GM23338 (cell line): ENCODE measurements at regions not wholly inside any gene's neighbourhood (a gene's known extent, or its start where the extent isn't known, plus 50 kb on each side); places are given as distances from the start of the nearest gene placed in this dataset.

ENCODE experiments used
- ATAC-seq: fragments of 200-7000 bp; cut with Tn5 transposase; 3 replicates; pipeline ENCODE4 v1.9.1; 2020
- DNase-seq: peaks from one replicate; pipeline ENCODE4 v3.0.0-alpha.2; 2015; ENCODE audit warnings: low spot score
- H2AFZ ChIP-seq: fragments of 200-600 bp; sonication (generic); 2 replicates; pipeline ENCODE4 v1.8.0; 2016; ENCODE audit warnings: antibody characterized with exemption, mild to moderate bottlenecking, moderate library complexity
- H3F3A ChIP-seq: fragments of 200-600 bp; sonication (generic); replicated peaks from 2 replicates; pipeline ENCODE4 v1.8.0; 2017; ENCODE audit warnings: antibody characterized with exemption, mixed run types, low read depth
- H3K27ac ChIP-seq: fragments of 200-600 bp; sonication (generic); 2 replicates; pipeline ENCODE4 v1.6.1; 2016; ENCODE audit warnings: low read depth
- H3K27me3 ChIP-seq: fragments of 200-600 bp; sonication (generic); 2 replicates; pipeline ENCODE4 v1.8.0; 2016; ENCODE audit warnings: mild to moderate bottlenecking, mixed run types, moderate library complexity; ENCODE audit not compliant: insufficient read depth
- H3K36me3 ChIP-seq: fragments of 200-600 bp; sonication (generic); 2 replicates; pipeline ENCODE4 v1.8.0; 2016; ENCODE audit warnings: mild to moderate bottlenecking; ENCODE audit not compliant: insufficient read depth
- H3K4me1 ChIP-seq: fragments of 200-600 bp; sonication (generic); 2 replicates; pipeline ENCODE4 v1.8.0; 2016; ENCODE audit warnings: mild to moderate bottlenecking, moderate library complexity; ENCODE audit not compliant: insufficient read depth
- H3K4me2 ChIP-seq: fragments of 200-600 bp; sonication (generic); 2 replicates; pipeline ENCODE4 v1.7.1; 2017; ENCODE audit warnings: mixed run types
- H3K4me3 ChIP-seq: fragments of 200-600 bp; sonication (generic); 2 replicates; pipeline ENCODE4 v1.6.1; 2016; ENCODE audit warnings: mixed run types
- H3K79me2 ChIP-seq: fragments of 200-600 bp; sonication (generic); replicated peaks from 2 replicates; pipeline ENCODE4 v1.8.0; 2017; ENCODE audit warnings: mild to moderate bottlenecking; ENCODE audit not compliant: insufficient read depth
- H3K9me2 ChIP-seq: fragments of 200-600 bp; sonication (generic); 2 replicates; pipeline ENCODE4 v1.8.0; 2017; ENCODE audit not compliant: insufficient read depth
- H4K20me1 ChIP-seq: fragments of 200-600 bp; sonication (generic); replicated peaks from 2 replicates; pipeline ENCODE4 v1.8.0; 2017; ENCODE audit warnings: mild to moderate bottlenecking; ENCODE audit not compliant: insufficient read depth
- H3K27ac Mint-ChIP-seq: 2 replicates; pipeline ENCODE4 v1.8.0; 2020; ENCODE audit warnings: inconsistent platforms, mild to moderate bottlenecking, moderate library complexity, mixed read lengths
- H3K27me3 Mint-ChIP-seq: 3 replicates; pipeline ENCODE4 v1.8.0; 2022; ENCODE audit warnings: low read depth, mild to moderate bottlenecking, moderate library complexity, mixed read lengths, inconsistent platforms; ENCODE audit not compliant: insufficient read depth, poor library complexity
- H3K36me3 Mint-ChIP-seq: 3 replicates; pipeline ENCODE4 v1.8.0; 2021; ENCODE audit warnings: low read depth, mild to moderate bottlenecking, inconsistent platforms, moderate library complexity, mixed read lengths
- H3K4me1 Mint-ChIP-seq: 3 replicates; pipeline ENCODE4 v1.8.0; 2020; ENCODE audit warnings: mild to moderate bottlenecking, inconsistent platforms, mixed read lengths
- H3K4me3 Mint-ChIP-seq: 3 replicates; pipeline ENCODE4 v1.8.0; 2021; ENCODE audit warnings: moderate library complexity, mild to moderate bottlenecking, inconsistent platforms, mixed read lengths
- H3K9me3 Mint-ChIP-seq: 3 replicates; pipeline ENCODE4 v1.8.0; 2020; ENCODE audit warnings: moderate library complexity, mild to moderate bottlenecking, inconsistent platforms, mixed read lengths
- CREB1 ChIP-seq: fragments of 250-450 bp; sonication (Bioruptor Pico); IDR thresholded peaks from 2 replicates; pipeline ENCODE4 v1.5.0; 2020; ENCODE audit warnings: low read depth, mild to moderate bottlenecking, moderate library complexity
- EZH2 ChIP-seq: fragments of 200-600 bp; sonication (generic); IDR thresholded peaks from one replicate; pipeline ENCODE4 v1.8.0; 2017; ENCODE audit warnings: antibody characterized with exemption, mild to moderate bottlenecking, low read depth; ENCODE audit not compliant: unreplicated experiment
- EZH2phosphoT487 ChIP-seq: fragments of 200-600 bp; sonication (generic); IDR thresholded peaks from one replicate; pipeline ENCODE4 v1.8.1; 2018; ENCODE audit warnings: antibody characterized with exemption; ENCODE audit not compliant: unreplicated experiment
- JUNB ChIP-seq: IDR thresholded peaks from one replicate; pipeline ENCODE4 v1.6.1; 2016; ENCODE audit warnings: antibody characterized with exemption; ENCODE audit not compliant: unreplicated experiment
- NANOG ChIP-seq: IDR thresholded peaks from 2 replicates; pipeline ENCODE4 v1.6.1; 2016; ENCODE audit warnings: antibody characterized with exemption, borderline replicate concordance
- POLR2AphosphoS5 ChIP-seq: IDR thresholded peaks from 2 replicates; pipeline ENCODE4 v1.6.1; 2016; ENCODE audit warnings: antibody characterized with exemption, low read depth
- STAT1 ChIP-seq: IDR thresholded peaks from one replicate; pipeline ENCODE4 v1.6.1; 2016; ENCODE audit warnings: antibody characterized with exemption; ENCODE audit not compliant: unreplicated experiment
- ZNF114 ChIP-seq: fragments of 250-450 bp; sonication (Bioruptor Pico); IDR thresholded peaks from 2 replicates; pipeline ENCODE4 v1.5.0; 2020; ENCODE audit warnings: mild to moderate bottlenecking, moderate library complexity
- ZNF331 ChIP-seq: fragments of 250-450 bp; sonication (Bioruptor Pico); IDR thresholded peaks from 2 replicates; pipeline ENCODE4 v1.5.0; 2020; ENCODE audit warnings: low read depth, mild to moderate bottlenecking, moderate library complexity
- TF ChIP-seq, protein P1 (sequence below), 2 experiments: fragments of 200-600 bp in 1 of 2; sonication (generic) in 1 of 2; conservative IDR thresholded peaks; 2 replicates each; pipeline versions ENCODE4 v1.5.1 to v1.6.1; 2016 to 2017; ENCODE audit warnings: antibody characterized with exemption in 2 of 2, low read depth in 2 of 2, mild to moderate bottlenecking in 2 of 2, moderate library complexity in 1 of 2
- TF ChIP-seq, protein P2 (sequence below): IDR thresholded peaks from 2 replicates; pipeline ENCODE4 v1.6.1; 2016; ENCODE audit warnings: antibody characterized with exemption
- TF ChIP-seq, protein P3 (sequence below): IDR thresholded peaks from one replicate; pipeline ENCODE4 v1.6.1; 2018; ENCODE audit warnings: antibody characterized with exemption; ENCODE audit not compliant: unreplicated experiment

DNA sequence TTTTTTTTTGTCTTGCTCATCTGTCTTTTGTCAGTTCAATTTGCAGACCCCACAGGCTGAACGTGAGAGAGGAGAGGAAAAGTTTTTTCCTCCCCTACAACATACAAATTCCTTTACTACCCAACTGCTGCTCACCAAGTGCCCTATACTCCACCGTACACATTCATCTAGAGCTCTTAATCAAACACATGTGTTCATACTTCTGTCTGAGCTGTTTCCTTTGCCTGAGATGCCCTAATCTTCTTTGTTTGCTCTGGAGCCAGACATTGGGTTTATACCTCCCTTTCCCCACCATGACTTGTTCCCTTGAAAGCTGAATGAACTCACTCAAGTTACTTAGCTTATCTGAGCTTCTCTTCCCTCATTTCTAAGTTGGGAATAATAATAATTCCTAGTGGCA, 122.7 kb upstream of the RASGRP1 start (continued):
- TF ChIP-seq, protein P1, sequence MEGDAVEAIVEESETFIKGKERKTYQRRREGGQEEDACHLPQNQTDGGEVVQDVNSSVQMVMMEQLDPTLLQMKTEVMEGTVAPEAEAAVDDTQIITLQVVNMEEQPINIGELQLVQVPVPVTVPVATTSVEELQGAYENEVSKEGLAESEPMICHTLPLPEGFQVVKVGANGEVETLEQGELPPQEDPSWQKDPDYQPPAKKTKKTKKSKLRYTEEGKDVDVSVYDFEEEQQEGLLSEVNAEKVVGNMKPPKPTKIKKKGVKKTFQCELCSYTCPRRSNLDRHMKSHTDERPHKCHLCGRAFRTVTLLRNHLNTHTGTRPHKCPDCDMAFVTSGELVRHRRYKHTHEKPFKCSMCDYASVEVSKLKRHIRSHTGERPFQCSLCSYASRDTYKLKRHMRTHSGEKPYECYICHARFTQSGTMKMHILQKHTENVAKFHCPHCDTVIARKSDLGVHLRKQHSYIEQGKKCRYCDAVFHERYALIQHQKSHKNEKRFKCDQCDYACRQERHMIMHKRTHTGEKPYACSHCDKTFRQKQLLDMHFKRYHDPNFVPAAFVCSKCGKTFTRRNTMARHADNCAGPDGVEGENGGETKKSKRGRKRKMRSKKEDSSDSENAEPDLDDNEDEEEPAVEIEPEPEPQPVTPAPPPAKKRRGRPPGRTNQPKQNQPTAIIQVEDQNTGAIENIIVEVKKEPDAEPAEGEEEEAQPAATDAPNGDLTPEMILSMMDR (conservative IDR thresholded peaks at IDR 0.05; ENCODE audit: low read depth in 2 of 2) = no peak
- TF ChIP-seq POLR2AphosphoS5 (no peak), ZNF114 (no peak), EZH2 (no peak), EZH2phosphoT487 (no peak)

DNA sequence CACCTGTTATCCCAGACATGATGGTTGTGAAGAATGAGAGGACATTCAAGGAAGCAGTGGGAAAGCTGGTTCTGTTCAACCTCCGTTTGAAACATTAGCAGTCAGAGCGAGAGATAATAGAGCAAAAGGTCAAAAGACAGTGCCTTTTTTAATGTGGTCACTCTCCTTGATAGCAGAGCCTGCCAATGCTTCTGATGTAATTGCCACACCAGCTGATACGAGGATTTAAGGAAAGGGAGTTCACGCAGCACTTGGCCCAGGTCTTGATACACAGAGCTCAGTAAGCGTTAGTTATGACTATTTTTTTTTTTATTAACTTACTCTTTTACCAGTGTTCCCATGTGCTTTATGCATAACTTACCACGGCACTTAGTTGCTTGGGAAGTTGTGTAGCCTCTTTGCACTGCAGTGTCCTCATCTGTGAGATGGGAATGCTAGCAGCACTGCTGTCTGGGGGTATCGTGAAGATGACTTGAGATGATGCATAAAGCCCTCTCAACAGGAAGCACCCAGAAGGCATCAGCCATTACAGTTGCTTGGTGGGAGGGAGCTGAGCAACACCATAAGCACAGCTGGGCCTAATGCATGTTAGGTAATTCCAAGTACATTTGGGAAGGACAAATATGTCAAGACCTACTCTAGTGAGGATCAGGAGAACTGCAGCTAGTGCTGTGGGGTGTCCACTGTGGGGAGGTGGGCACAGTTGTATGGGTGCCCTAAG, 123.3 kb upstream of the RASGRP1 start:
- Histone ChIP-seq H4K20me1 (no peaks in the 10 kb centered on the region), H3K79me2 (no peaks in the 10 kb centered on the region), H3K27me3 (no peaks in the 10 kb centered on the region), H3F3A (no peaks in the 10 kb centered on the region), H3K36me3 (no peaks in the 10 kb centered on the region), H3K4me3 (no peak overlapping the region), H3K9me2 (no peaks in the 10 kb centered on the region), H3K27ac (no peak overlapping the region), H3K4me2 (no peak overlapping the region), H3K4me1 (no peaks in the 10 kb centered on the region), H2AFZ (no peak overlapping the region)
- no peaks in the 10 kb centered on the region for H3K36me3 Mint-ChIP-seq
- no peak overlapping the region for H3K4me3 Mint-ChIP-seq
- no peaks in the 10 kb centered on the region for H3K9me3 Mint-ChIP-seq
- ATAC-seq (no peak), DNase-seq (no peak)
- H3K27me3 Mint-ChIP-seq = peaks cover 5% of the 10 kb centered on the region
- no peak overlapping the region for H3K27ac Mint-ChIP-seq
- peaks cover 21% of the 10 kb centered on the region; the same call in 2 of the 3 replicates for H3K4me1 Mint-ChIP-seq
- TF ChIP-seq ZNF114 (no peak), JUNB (no peak), POLR2AphosphoS5 (no peak), NANOG (no peak), CREB1 (no peak), EZH2 (no peak), ZNF331 (CRISPR knock-in tag) (no peak), STAT1 (no peak), EZH2phosphoT487 (no peak)
- TF ChIP-seq, protein P2, sequence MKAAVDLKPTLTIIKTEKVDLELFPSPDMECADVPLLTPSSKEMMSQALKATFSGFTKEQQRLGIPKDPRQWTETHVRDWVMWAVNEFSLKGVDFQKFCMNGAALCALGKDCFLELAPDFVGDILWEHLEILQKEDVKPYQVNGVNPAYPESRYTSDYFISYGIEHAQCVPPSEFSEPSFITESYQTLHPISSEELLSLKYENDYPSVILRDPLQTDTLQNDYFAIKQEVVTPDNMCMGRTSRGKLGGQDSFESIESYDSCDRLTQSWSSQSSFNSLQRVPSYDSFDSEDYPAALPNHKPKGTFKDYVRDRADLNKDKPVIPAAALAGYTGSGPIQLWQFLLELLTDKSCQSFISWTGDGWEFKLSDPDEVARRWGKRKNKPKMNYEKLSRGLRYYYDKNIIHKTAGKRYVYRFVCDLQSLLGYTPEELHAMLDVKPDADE = no peak
- TF ChIP-seq, protein P3, sequence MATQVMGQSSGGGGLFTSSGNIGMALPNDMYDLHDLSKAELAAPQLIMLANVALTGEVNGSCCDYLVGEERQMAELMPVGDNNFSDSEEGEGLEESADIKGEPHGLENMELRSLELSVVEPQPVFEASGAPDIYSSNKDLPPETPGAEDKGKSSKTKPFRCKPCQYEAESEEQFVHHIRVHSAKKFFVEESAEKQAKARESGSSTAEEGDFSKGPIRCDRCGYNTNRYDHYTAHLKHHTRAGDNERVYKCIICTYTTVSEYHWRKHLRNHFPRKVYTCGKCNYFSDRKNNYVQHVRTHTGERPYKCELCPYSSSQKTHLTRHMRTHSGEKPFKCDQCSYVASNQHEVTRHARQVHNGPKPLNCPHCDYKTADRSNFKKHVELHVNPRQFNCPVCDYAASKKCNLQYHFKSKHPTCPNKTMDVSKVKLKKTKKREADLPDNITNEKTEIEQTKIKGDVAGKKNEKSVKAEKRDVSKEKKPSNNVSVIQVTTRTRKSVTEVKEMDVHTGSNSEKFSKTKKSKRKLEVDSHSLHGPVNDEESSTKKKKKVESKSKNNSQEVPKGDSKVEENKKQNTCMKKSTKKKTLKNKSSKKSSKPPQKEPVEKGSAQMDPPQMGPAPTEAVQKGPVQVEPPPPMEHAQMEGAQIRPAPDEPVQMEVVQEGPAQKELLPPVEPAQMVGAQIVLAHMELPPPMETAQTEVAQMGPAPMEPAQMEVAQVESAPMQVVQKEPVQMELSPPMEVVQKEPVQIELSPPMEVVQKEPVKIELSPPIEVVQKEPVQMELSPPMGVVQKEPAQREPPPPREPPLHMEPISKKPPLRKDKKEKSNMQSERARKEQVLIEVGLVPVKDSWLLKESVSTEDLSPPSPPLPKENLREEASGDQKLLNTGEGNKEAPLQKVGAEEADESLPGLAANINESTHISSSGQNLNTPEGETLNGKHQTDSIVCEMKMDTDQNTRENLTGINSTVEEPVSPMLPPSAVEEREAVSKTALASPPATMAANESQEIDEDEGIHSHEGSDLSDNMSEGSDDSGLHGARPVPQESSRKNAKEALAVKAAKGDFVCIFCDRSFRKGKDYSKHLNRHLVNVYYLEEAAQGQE = no peak
- TF ChIP-seq, protein P1 (conservative IDR thresholded peaks at IDR 0.05; ENCODE audit: low read depth in 2 of 2) = no peak
